Gastroesophageal sphincter (tissue), 3 donors: ENCODE measurements at regions not wholly inside any gene's neighbourhood (a gene's known extent, or its start where the extent isn't known, plus 50 kb on each side); places are given as distances from the start of the nearest gene placed in this dataset.

Experiments
- EP300 ChIP-seq: sonication (generic); formaldehyde crosslinking; IDR thresholded peaks from one replicate; pipeline ENCODE4 v1.6.1; 2017; ENCODE audit warnings: antibody characterized with exemption, mild to moderate bottlenecking
- POLR2A ChIP-seq, 2 donors: fragments of 450-650 bp; IDR thresholded peaks; one replicate each; pipeline ENCODE4 v1.6.1; 2017; ENCODE audit warnings: antibody characterized with exemption in 2 of 2, mild to moderate bottlenecking in 2 of 2, moderate library complexity in 1 of 2
- TF ChIP-seq, protein P1 (sequence below), 4 experiments: fragments of 200-600 bp in 2 of 4; fragments of 450-650 bp in 2 of 4; sonication (generic) in 1 of 4; IDR thresholded peaks; one replicate each; pipeline ENCODE4 v1.5.1; 2017 to 2019; ENCODE audit warnings: antibody characterized with exemption in 4 of 4, mild to moderate bottlenecking in 2 of 4, moderate library complexity in 2 of 4

DNA sequence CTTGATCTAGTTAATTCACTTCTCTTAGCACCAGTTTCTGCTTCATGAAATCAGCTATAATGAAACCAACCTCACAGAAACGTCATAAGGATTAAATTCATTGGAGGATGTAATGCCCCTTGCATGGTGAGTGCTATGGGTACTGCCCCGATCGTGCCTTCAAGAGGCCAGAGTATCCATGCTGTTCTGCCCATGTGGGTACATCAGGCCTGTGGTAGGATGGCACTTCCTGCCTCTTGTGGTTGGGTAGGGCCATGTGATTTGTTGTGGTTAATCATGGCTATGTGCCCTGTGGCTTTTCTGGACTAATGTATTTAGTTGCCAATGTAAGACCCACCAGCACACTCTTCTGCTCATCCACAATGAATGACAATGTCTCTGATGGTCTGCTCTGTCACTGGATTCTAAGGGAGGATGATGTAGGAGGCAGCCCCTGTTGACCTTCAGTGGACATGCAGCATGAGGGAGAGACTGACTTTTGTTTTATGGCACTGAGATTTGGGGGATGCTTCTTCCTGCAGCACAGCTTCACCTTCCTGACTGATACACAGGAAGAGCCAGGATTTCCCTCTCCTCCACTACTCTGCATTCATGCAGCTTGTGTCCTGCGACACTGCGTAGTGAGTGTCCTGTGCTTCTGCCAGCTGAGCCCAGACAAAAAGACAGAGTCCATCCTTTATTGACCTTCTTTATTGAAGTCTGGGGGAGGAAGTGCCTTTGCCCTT lies 66.2 kb downstream of the DHCR7 start:
- TF ChIP-seq, protein P1, sequence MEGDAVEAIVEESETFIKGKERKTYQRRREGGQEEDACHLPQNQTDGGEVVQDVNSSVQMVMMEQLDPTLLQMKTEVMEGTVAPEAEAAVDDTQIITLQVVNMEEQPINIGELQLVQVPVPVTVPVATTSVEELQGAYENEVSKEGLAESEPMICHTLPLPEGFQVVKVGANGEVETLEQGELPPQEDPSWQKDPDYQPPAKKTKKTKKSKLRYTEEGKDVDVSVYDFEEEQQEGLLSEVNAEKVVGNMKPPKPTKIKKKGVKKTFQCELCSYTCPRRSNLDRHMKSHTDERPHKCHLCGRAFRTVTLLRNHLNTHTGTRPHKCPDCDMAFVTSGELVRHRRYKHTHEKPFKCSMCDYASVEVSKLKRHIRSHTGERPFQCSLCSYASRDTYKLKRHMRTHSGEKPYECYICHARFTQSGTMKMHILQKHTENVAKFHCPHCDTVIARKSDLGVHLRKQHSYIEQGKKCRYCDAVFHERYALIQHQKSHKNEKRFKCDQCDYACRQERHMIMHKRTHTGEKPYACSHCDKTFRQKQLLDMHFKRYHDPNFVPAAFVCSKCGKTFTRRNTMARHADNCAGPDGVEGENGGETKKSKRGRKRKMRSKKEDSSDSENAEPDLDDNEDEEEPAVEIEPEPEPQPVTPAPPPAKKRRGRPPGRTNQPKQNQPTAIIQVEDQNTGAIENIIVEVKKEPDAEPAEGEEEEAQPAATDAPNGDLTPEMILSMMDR (IDR thresholded peaks at IDR 0.05), result no peak
- no peak for TF ChIP-seq EP300
- TF ChIP-seq POLR2A (IDR thresholded peaks at IDR 0.05), result no peak
